T-cell (primary cell): ENCODE measurements at regions not wholly inside any gene's neighbourhood (a gene's known extent, or its start where the extent isn't known, plus 50 kb on each side); places are given as distances from the start of the nearest gene placed in this dataset.

Experiments used
- ATAC-seq, 4 experiments: fragments of 200-7000 bp in 3 of 4; fragments of 150-1000 bp in 1 of 4; cut with Tn5 transposase; replicated peaks in 1 of 4; 1 replicate in 3 of 4; 2 replicates in 1 of 4; pipeline ENCODE4 v1.10.0; 2021; ENCODE audit warnings: moderate library complexity in 3 of 4, mild to moderate bottlenecking in 2 of 4, moderate number of reproducible peaks in 1 of 4
- CTCF ChIA-PET, 2 donors: fragments of 300-600 bp; sonication (Branson Sonifier 250); formaldehyde crosslinking; loops; one replicate each; lab custom pipeline; 2022; ENCODE audit warnings: antibody characterized with exemption in 2 of 2; lab: Charles Lee
- POLR2A ChIA-PET, 2 donors: fragments of 300-600 bp; sonication (Branson Sonifier 250); formaldehyde crosslinking; loops; one replicate each; lab custom pipeline; 2022; ENCODE audit warnings: antibody characterized with exemption in 2 of 2; lab: Charles Lee
- DNase-seq, 35 experiments: peaks; one replicate each; pipeline versions ENCODE4 v3.0.0 to v3.0.0-alpha.2; 2013 to 2023
- H3K27ac ChIP-seq: one replicate; pipeline ENCODE4 v1.5.1; 2013; ENCODE audit warnings: low read length
- H3K27me3 ChIP-seq, 2 experiments: replicated peaks in 1 of 2; 1 replicate in 1 of 2; 2 replicates in 1 of 2; pipeline versions ENCODE4 v1.6.1 to v1.7.0; 2013; ENCODE audit warnings: low read length in 1 of 2, mixed read lengths in 1 of 2; ENCODE audit not compliant: control insufficient read depth in 2 of 2, insufficient read depth in 2 of 2; ENCODE audit errors: extremely low read depth in 1 of 2
- H3K36me3 ChIP-seq, 2 donors: 1 replicate in 1 of 2; 2 replicates in 1 of 2; pipeline versions ENCODE4 v1.6.1 to v1.7.0; 2013; ENCODE audit warnings: low read length in 1 of 2; ENCODE audit not compliant: control insufficient read depth in 2 of 2, insufficient read depth in 1 of 2; ENCODE audit errors: extremely low read depth in 1 of 2
- H3K4me1 ChIP-seq, 2 experiments: 1 replicate in 1 of 2; 2 replicates in 1 of 2; pipeline versions ENCODE4 v1.6.1 to v1.7.0; 2013; ENCODE audit warnings: low read length in 2 of 2, mixed read lengths in 1 of 2; ENCODE audit not compliant: insufficient read depth in 2 of 2, control insufficient read depth in 1 of 2; ENCODE audit errors: extremely low read depth in 1 of 2
- H3K4me3 ChIP-seq, 2 donors: 1 replicate in 1 of 2; 2 replicates in 1 of 2; pipeline versions ENCODE4 v1.5.1 to v1.7.0; 2013; ENCODE audit warnings: mild to moderate bottlenecking in 2 of 2, low read length in 1 of 2, moderate library complexity in 1 of 2; ENCODE audit not compliant: control insufficient read depth in 1 of 2; ENCODE audit errors: extremely low read depth in 1 of 2
- H3K9me3 ChIP-seq: 2 replicates; pipeline ENCODE4 v1.7.0; 2013
- H3K27ac Mint-ChIP-seq, 2 donors: one replicate each; pipeline ENCODE4 v1.8.0; 2020 to 2021; ENCODE audit warnings: mild to moderate bottlenecking in 2 of 2, mixed read lengths in 2 of 2
- H3K27me3 Mint-ChIP-seq, 2 donors: one replicate each; pipeline ENCODE4 v1.8.0; 2021 to 2022; ENCODE audit warnings: mixed read lengths in 2 of 2
- H3K36me3 Mint-ChIP-seq: one replicate; pipeline ENCODE4 v1.8.0; 2021; ENCODE audit warnings: mixed read lengths
- H3K4me1 Mint-ChIP-seq, 3 donors: one replicate each; pipeline ENCODE4 v1.8.0; 2020 to 2022; ENCODE audit warnings: mixed read lengths in 3 of 3, mild to moderate bottlenecking in 1 of 3
- H3K4me3 Mint-ChIP-seq, 3 donors: one replicate each; pipeline ENCODE4 v1.8.0; 2020 to 2022; ENCODE audit warnings: mild to moderate bottlenecking in 3 of 3, mixed read lengths in 3 of 3, moderate library complexity in 3 of 3
- H3K9me3 Mint-ChIP-seq, 3 donors: one replicate each; pipeline ENCODE4 v1.8.0; 2020 to 2022; ENCODE audit warnings: mixed read lengths in 3 of 3
- WGBS: methylation state at CpG from one replicate; pipeline ENCODE4 v1.1.5; 2013; ENCODE audit warnings: missing lambda C conversion rate; ENCODE audit not compliant: insufficient coverage; 5-methylcytosine and 5-hydroxymethylcytosine counted together

GRCh38 chr6:145208474-145208873 is 526.8 kb downstream of the EPM2A start:
- H3K36me3 Mint-ChIP-seq, result no peaks in the 10 kb centered on the region
- H3K4me1 Mint-ChIP-seq, result peaks cover 0 to 1% (median 1%) of the 10 kb centered on the region in 3 donors
- H3K4me3 Mint-ChIP-seq, result no peak overlapping the region

GRCh38 chr6:145209272-145209671 is 526.0 kb downstream of the EPM2A start:
- no peak for ATAC-seq
- DNase-seq, result no peak
- Mint-ChIP-seq H3K4me1 (peaks cover 0 to 7% (median 5%) of the 10 kb centered on the region in 3 donors), H3K36me3 (no peaks in the 10 kb centered on the region), H3K4me3 (no peak overlapping the region), H3K9me3 (no peaks in the 10 kb centered on the region), H3K27me3 (peaks cover 0 to 8% of the 10 kb centered on the region in 2 donors), H3K27ac (no peak overlapping the region)
- POLR2A ChIA-PET, result no interaction called here
- Histone ChIP-seq H3K36me3 (no peaks in the 10 kb centered on the region), H3K27me3 (no peaks in the 10 kb centered on the region), H3K9me3 (no peaks in the 10 kb centered on the region), H3K4me1 (no peaks in the 10 kb centered on the region), H3K27ac (no peak overlapping the region), H3K4me3 (no peak overlapping the region)
- CTCF ChIA-PET, result no interaction called here
- 83% methylated on average over 1 of the region's 2 CpGs for WGBS

More at GRCh38 chr6:145208474-145208873, 526.8 kb downstream of the EPM2A start:
- Histone ChIP-seq H3K36me3 (no peaks in the 10 kb centered on the region), H3K9me3 (no peaks in the 10 kb centered on the region), H3K27ac (no peak overlapping the region), H3K27me3 (no peaks in the 10 kb centered on the region), H3K4me1 (no peaks in the 10 kb centered on the region), H3K4me3 (no peak overlapping the region)
- Mint-ChIP-seq H3K27ac (no peak overlapping the region), H3K27me3 (peaks cover 0 to 8% of the 10 kb centered on the region in 2 donors), H3K9me3 (no peaks in the 10 kb centered on the region)
- ATAC-seq, result no peak
- no peak for DNase-seq
- POLR2A ChIA-PET, result no interaction called here
- CTCF ChIA-PET, result no interaction called here
- WGBS, result no CpG with 5 or more reads among the region's 1 CpG

GRCh38 chr6:145212813-145213212 is 522.5 kb downstream of the EPM2A start:
- Mint-ChIP-seq H3K27me3 (no peaks in the 10 kb centered on the region), H3K4me3 (no peak overlapping the region), H3K4me1 (peaks cover 0 to 12% (median 5%) of the 10 kb centered on the region in 3 donors), H3K36me3 (no peaks in the 10 kb centered on the region), H3K27ac (no peak overlapping the region), H3K9me3 (no peaks in the 10 kb centered on the region)
- Histone ChIP-seq H3K4me3 (no peak overlapping the region), H3K9me3 (no peaks in the 10 kb centered on the region), H3K4me1 (no peaks in the 10 kb centered on the region), H3K27ac (no peak overlapping the region), H3K36me3 (no peaks in the 10 kb centered on the region), H3K27me3 (no peaks in the 10 kb centered on the region)
- ChIA-PET POLR2A (interaction anchor here in 1 of 2 donors (0.7 kb wide), 1 partner anchor 125 kb away, joined by 8 read pairs; no protein-coding TSS in a partner anchor), CTCF (interaction anchor here in 1 of 2 donors (0.6 kb wide), 1 partner anchor 45 kb away, joined by 4 read pairs; no protein-coding TSS in a partner anchor)
- ATAC-seq (no peak), DNase-seq (no peak)

GRCh38 chr6:145213614-145214013 is 521.7 kb downstream of the EPM2A start:
- Histone ChIP-seq H3K4me3 (no peak overlapping the region), H3K36me3 (no peaks in the 10 kb centered on the region), H3K4me1 (no peaks in the 10 kb centered on the region), H3K9me3 (no peaks in the 10 kb centered on the region), H3K27me3 (no peaks in the 10 kb centered on the region), H3K27ac (no peak overlapping the region)
- no peak overlapping the region for H3K27ac Mint-ChIP-seq
- peaks cover 0 to 2% of the 10 kb centered on the region in 2 donors for H3K27me3 Mint-ChIP-seq
- ATAC-seq, result no peak
- ChIA-PET CTCF (no interaction called here), POLR2A (no interaction called here)
- no peak overlapping the region for H3K4me3 Mint-ChIP-seq
- H3K9me3 Mint-ChIP-seq, result no peaks in the 10 kb centered on the region
- no peak for DNase-seq
- peaks cover 0 to 12% (median 5%) of the 10 kb centered on the region in 3 donors for H3K4me1 Mint-ChIP-seq
- no CpG with 5 or more reads among the region's 3 CpGs for WGBS
- H3K36me3 Mint-ChIP-seq, result no peaks in the 10 kb centered on the region

GRCh38 chr6:145214570-145214969 is 520.8 kb downstream of the EPM2A start:
- no peak overlapping the region for H3K4me3 ChIP-seq
- ATAC-seq (no peak), DNase-seq (peak in 1 of 35 experiments; percentile 31)
- H3K9me3 ChIP-seq, result no peaks in the 10 kb centered on the region
- ChIA-PET POLR2A (interaction anchor here in 1 of 2 donors (0.7 kb wide), 1 partner anchor 727 kb away, joined by 5 read pairs; no protein-coding TSS in a partner anchor), CTCF (interaction anchor here in 1 of 2 donors (0.6 to 0.7 kb wide), 4 partner anchors 10 to 1525 kb away, joined by 3 to 7 read pairs (median 4); no protein-coding TSS in a partner anchor)
- H3K36me3 ChIP-seq, result no peaks in the 10 kb centered on the region
- H3K27me3 Mint-ChIP-seq, result peaks cover 4 to 6% of the 10 kb centered on the region in 2 donors
- no peaks in the 10 kb centered on the region for H3K4me1 ChIP-seq
- no peak overlapping the region for H3K4me3 Mint-ChIP-seq
- WGBS, result no CpG with 5 or more reads among the region's 2 CpGs
- H3K9me3 Mint-ChIP-seq, result no peaks in the 10 kb centered on the region
- no peaks in the 10 kb centered on the region for H3K27me3 ChIP-seq
- peaks cover 0 to 12% (median 5%) of the 10 kb centered on the region in 3 donors for H3K4me1 Mint-ChIP-seq
- no peaks in the 10 kb centered on the region for H3K36me3 Mint-ChIP-seq
- no peak overlapping the region for H3K27ac Mint-ChIP-seq
- no peak overlapping the region for H3K27ac ChIP-seq

- H3K4me1 Mint-ChIP-seq, result no peaks in the 10 kb centered on the region
- DNase-seq (no peak), ATAC-seq (no peak)
- WGBS, result no CpG with 5 or more reads among the region's 3 CpGs
- H3K9me3 ChIP-seq, result no peaks in the 10 kb centered on the region
- H3K36me3 ChIP-seq, result no peaks in the 10 kb centered on the region
- H3K27me3 Mint-ChIP-seq, result peaks cover 4 to 5% of the 10 kb centered on the region in 2 donors
- H3K27ac ChIP-seq, result no peak overlapping the region
- H3K27ac Mint-ChIP-seq, result no peak overlapping the region
- H3K9me3 Mint-ChIP-seq, result no peaks in the 10 kb centered on the region
- H3K27me3 ChIP-seq, result no peaks in the 10 kb centered on the region
- no peaks in the 10 kb centered on the region for H3K36me3 Mint-ChIP-seq
- no peaks in the 10 kb centered on the region for H3K4me1 ChIP-seq
- POLR2A ChIA-PET, result no interaction called here
- no peak overlapping the region for H3K4me3 Mint-ChIP-seq
- no peak overlapping the region for H3K4me3 ChIP-seq
- CTCF ChIA-PET, result interaction anchor here in 1 of 2 donors (0.6 kb wide), 1 partner anchor 10 kb away, joined by 3 read pairs; no protein-coding TSS in a partner anchor
Measured at GRCh38 chr6:145224450-145224849, 510.9 kb downstream of the EPM2A start.
